Activated CD8-positive, alpha-beta memory T cell treated with anti-CD3 and anti-CD28 coated beads, Interleukin-2, amount 50 U/mL, for 1 hour (primary cell): ENCODE measurements at regions not wholly inside any gene's neighbourhood (a gene's known extent, or its start where the extent isn't known, plus 50 kb on each side); places are given as distances from the start of the nearest gene placed in this dataset.

Experiments
- DNase-seq: peaks from one replicate; pipeline ENCODE4 v3.0.0-alpha.2; 2020; ENCODE audit errors: extremely low read depth

GRCh38 chr7:25314731-25315267 lies 86.5 kb upstream of the NPVF start:
- no peak for DNase-seq

GRCh38 chr7:25316366-25316765 lies 88.1 kb upstream of the NPVF start:
- DNase-seq = no peak

GRCh38 chr7:25318047-25318446 lies 89.8 kb upstream of the NPVF start:
- no peak for DNase-seq

- no peak for DNase-seq
Observed at GRCh38 chr7:25319707-25320106, 91.4 kb upstream of the NPVF start.

- no peak for DNase-seq
Observed at GRCh38 chr7:25320791-25321190, 92.5 kb upstream of the NPVF start.

GRCh38 chr7:25321424-25321823 lies 93.1 kb upstream of the NPVF start:
- DNase-seq = no peak

GRCh38 chr7:25322473-25322872 lies 94.2 kb upstream of the NPVF start:
- DNase-seq = no peak

- DNase-seq = no peak
Observed at GRCh38 chr7:25325186-25325757, 97.0 kb upstream of the NPVF start.

- DNase-seq = no peak
Observed at GRCh38 chr7:25326501-25327156, 98.3 kb upstream of the NPVF start.

- no peak for DNase-seq
Observed at GRCh38 chr7:25329815-25330214, 101.5 kb upstream of the NPVF start.

GRCh38 chr7:25333296-25333928 lies 105.1 kb upstream of the NPVF start:
- no peak for DNase-seq

- no peak for DNase-seq
Observed at GRCh38 chr7:25347360-25348066, 119.2 kb upstream of the NPVF start.

- no peak for DNase-seq
Observed at GRCh38 chr7:25348104-25348503, 119.8 kb upstream of the NPVF start.

GRCh38 chr7:25349283-25350017 lies 121.2 kb upstream of the NPVF start:
- no peak for DNase-seq

GRCh38 chr7:25350041-25350440 lies 121.8 kb upstream of the NPVF start:
- no peak for DNase-seq

GRCh38 chr7:25351761-25352160 lies 123.5 kb upstream of the NPVF start:
- no peak for DNase-seq

- DNase-seq = no peak
Observed at GRCh38 chr7:25353196-25353595, 124.9 kb upstream of the NPVF start.

- DNase-seq = no peak
Observed at GRCh38 chr7:25353732-25354131, 125.4 kb upstream of the NPVF start.

GRCh38 chr7:25356534-25357151 lies 128.4 kb upstream of the NPVF start:
- no peak for DNase-seq

- no peak for DNase-seq
Observed at GRCh38 chr7:25358926-25359325, 130.6 kb upstream of the NPVF start.

- no peak for DNase-seq
Observed at GRCh38 chr7:25359471-25360059, 131.3 kb upstream of the NPVF start.
